HEK293 (cell line): ENCODE measurements at regions not wholly inside any gene's neighbourhood (a gene's known extent, or its start where the extent isn't known, plus 50 kb on each side); places are given as distances from the start of the nearest gene placed in this dataset.

Experiments
- ATF2 ChIP-seq: fragments of 450-650 bp; formaldehyde crosslinking; IDR thresholded peaks from 2 replicates; pipeline ENCODE4 v1.5.1; 2016; ENCODE audit warnings: missing biosample characterization, missing genetic modification characterization, low read depth
- INSM2 ChIP-seq: fragments of 450-650 bp; formaldehyde crosslinking; IDR thresholded peaks from 2 replicates; pipeline ENCODE4 v1.5.1; 2016; ENCODE audit warnings: missing biosample characterization, missing genetic modification characterization
- KLF1 ChIP-seq: fragments of 450-650 bp; formaldehyde crosslinking; IDR thresholded peaks from 2 replicates; pipeline ENCODE4 v1.5.1; 2016; ENCODE audit warnings: missing biosample characterization, missing genetic modification characterization
- KLF8 ChIP-seq: fragments of 450-650 bp; formaldehyde crosslinking; IDR thresholded peaks from 2 replicates; pipeline ENCODE4 v1.5.1; 2016; ENCODE audit warnings: missing biosample characterization, missing genetic modification characterization
- PRDM10 ChIP-seq: fragments of 450-650 bp; formaldehyde crosslinking; IDR thresholded peaks from 2 replicates; pipeline ENCODE4 v1.5.1; 2016; ENCODE audit warnings: missing biosample characterization, missing genetic modification characterization
- SETDB1 ChIP-seq: IDR thresholded peaks from one replicate; pipeline ENCODE4 v1.6.1; 2017; ENCODE audit warnings: mild to moderate bottlenecking, low read length, moderate library complexity, mixed read lengths; ENCODE audit not compliant: insufficient read length
- ZNF266 ChIP-seq: fragments of 450-650 bp; formaldehyde crosslinking; IDR thresholded peaks from 2 replicates; pipeline ENCODE4 v1.5.1; 2016; ENCODE audit warnings: missing biosample characterization, missing genetic modification characterization, low read depth
- ZNF280D ChIP-seq: fragments of 450-650 bp; formaldehyde crosslinking; IDR thresholded peaks from 2 replicates; pipeline ENCODE4 v1.5.1; 2016; ENCODE audit warnings: missing biosample characterization, missing genetic modification characterization
- ZNF362 ChIP-seq: fragments of 450-650 bp; formaldehyde crosslinking; IDR thresholded peaks from 2 replicates; pipeline ENCODE4 v1.5.1; 2016; ENCODE audit warnings: missing biosample characterization, missing genetic modification characterization
- ZNF433 ChIP-seq: fragments of 450-650 bp; formaldehyde crosslinking; IDR thresholded peaks from 2 replicates; pipeline ENCODE4 v1.5.1; 2016; ENCODE audit warnings: missing biosample characterization, missing genetic modification characterization, low read depth
- ZNF629 ChIP-seq: fragments of 450-650 bp; formaldehyde crosslinking; IDR thresholded peaks from 2 replicates; pipeline ENCODE4 v1.5.1; 2017; ENCODE audit warnings: missing biosample characterization, missing genetic modification characterization
- ZNF747 ChIP-seq: fragments of 450-650 bp; formaldehyde crosslinking; IDR thresholded peaks from 2 replicates; pipeline ENCODE4 v1.5.1; 2016; ENCODE audit warnings: missing biosample characterization, missing genetic modification characterization
- ZNF76 ChIP-seq: fragments of 450-650 bp; formaldehyde crosslinking; IDR thresholded peaks from 2 replicates; pipeline ENCODE4; 2016; ENCODE audit warnings: low read depth, missing biosample characterization, missing genetic modification characterization, borderline replicate concordance
- ZSCAN18 ChIP-seq: fragments of 450-650 bp; formaldehyde crosslinking; IDR thresholded peaks from 2 replicates; pipeline ENCODE4 v1.5.1; 2016; ENCODE audit warnings: missing biosample characterization, missing genetic modification characterization
- TF ChIP-seq, protein P1 (sequence below): fragments of 450-650 bp; formaldehyde crosslinking; IDR thresholded peaks from 2 replicates; pipeline ENCODE4 v1.5.1; 2016; ENCODE audit warnings: missing biosample characterization, missing genetic modification characterization, borderline replicate concordance
- TF ChIP-seq, protein P2 (sequence below): fragments of 450-650 bp; formaldehyde crosslinking; IDR thresholded peaks from 2 replicates; pipeline ENCODE4 v1.5.1; 2016; ENCODE audit warnings: missing biosample characterization, missing genetic modification characterization, borderline replicate concordance

DNA sequence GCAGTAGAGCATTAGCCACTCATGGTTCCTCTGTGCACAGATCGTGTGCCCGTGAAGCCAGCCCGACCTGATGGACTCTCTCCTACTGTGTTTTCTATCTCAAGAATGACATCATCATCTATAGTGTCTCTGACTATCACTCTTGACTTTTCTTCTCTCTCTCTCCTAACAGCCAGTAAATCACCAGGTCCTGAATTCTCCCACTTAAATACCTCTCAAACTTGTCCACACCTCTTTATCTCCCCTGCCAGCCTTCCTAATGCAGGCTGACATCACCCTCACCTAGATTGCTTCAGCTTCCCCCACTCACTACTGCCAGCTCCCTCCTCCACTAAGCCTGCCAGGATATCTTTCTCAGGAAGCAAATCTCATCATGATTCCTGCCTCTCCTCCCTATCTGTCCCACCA lies 90.6 kb upstream of the MIER3 start (continued):
- TF ChIP-seq, protein P1, sequence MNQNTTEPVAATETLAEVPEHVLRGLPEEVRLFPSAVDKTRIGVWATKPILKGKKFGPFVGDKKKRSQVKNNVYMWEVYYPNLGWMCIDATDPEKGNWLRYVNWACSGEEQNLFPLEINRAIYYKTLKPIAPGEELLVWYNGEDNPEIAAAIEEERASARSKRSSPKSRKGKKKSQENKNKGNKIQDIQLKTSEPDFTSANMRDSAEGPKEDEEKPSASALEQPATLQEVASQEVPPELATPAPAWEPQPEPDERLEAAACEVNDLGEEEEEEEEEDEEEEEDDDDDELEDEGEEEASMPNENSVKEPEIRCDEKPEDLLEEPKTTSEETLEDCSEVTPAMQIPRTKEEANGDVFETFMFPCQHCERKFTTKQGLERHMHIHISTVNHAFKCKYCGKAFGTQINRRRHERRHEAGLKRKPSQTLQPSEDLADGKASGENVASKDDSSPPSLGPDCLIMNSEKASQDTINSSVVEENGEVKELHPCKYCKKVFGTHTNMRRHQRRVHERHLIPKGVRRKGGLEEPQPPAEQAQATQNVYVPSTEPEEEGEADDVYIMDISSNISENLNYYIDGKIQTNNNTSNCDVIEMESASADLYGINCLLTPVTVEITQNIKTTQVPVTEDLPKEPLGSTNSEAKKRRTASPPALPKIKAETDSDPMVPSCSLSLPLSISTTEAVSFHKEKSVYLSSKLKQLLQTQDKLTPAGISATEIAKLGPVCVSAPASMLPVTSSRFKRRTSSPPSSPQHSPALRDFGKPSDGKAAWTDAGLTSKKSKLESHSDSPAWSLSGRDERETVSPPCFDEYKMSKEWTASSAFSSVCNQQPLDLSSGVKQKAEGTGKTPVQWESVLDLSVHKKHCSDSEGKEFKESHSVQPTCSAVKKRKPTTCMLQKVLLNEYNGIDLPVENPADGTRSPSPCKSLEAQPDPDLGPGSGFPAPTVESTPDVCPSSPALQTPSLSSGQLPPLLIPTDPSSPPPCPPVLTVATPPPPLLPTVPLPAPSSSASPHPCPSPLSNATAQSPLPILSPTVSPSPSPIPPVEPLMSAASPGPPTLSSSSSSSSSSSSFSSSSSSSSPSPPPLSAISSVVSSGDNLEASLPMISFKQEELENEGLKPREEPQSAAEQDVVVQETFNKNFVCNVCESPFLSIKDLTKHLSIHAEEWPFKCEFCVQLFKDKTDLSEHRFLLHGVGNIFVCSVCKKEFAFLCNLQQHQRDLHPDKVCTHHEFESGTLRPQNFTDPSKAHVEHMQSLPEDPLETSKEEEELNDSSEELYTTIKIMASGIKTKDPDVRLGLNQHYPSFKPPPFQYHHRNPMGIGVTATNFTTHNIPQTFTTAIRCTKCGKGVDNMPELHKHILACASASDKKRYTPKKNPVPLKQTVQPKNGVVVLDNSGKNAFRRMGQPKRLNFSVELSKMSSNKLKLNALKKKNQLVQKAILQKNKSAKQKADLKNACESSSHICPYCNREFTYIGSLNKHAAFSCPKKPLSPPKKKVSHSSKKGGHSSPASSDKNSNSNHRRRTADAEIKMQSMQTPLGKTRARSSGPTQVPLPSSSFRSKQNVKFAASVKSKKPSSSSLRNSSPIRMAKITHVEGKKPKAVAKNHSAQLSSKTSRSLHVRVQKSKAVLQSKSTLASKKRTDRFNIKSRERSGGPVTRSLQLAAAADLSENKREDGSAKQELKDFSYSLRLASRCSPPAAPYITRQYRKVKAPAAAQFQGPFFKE = no peak
- no peak for TF ChIP-seq ZNF433 (tag by site-specific recombination)
- no peak for TF ChIP-seq ZNF747 (tag by site-specific recombination)
- peak; percentile 61; the same call in 1 of the 2 replicates for TF ChIP-seq ZNF76
- peak; percentile 99 for TF ChIP-seq ATF2
- TF ChIP-seq PRDM10 = peak; percentile 87
- TF ChIP-seq ZSCAN18 (tag by site-specific recombination) = peak; percentile 94
- TF ChIP-seq ZNF280D (tag by site-specific recombination) = peak; percentile 77
- peak; percentile 82 for TF ChIP-seq KLF8 (tag by site-specific recombination)
- peak; percentile 81 for TF ChIP-seq KLF1
- peak; percentile 98 for TF ChIP-seq ZNF629 (tag by site-specific recombination)
- no peak for TF ChIP-seq ZNF266 (tag by site-specific recombination)
- TF ChIP-seq SETDB1 = no peak
- peak; percentile 72; the same call in 1 of the 2 replicates for TF ChIP-seq ZNF362
- TF ChIP-seq, protein P2, sequence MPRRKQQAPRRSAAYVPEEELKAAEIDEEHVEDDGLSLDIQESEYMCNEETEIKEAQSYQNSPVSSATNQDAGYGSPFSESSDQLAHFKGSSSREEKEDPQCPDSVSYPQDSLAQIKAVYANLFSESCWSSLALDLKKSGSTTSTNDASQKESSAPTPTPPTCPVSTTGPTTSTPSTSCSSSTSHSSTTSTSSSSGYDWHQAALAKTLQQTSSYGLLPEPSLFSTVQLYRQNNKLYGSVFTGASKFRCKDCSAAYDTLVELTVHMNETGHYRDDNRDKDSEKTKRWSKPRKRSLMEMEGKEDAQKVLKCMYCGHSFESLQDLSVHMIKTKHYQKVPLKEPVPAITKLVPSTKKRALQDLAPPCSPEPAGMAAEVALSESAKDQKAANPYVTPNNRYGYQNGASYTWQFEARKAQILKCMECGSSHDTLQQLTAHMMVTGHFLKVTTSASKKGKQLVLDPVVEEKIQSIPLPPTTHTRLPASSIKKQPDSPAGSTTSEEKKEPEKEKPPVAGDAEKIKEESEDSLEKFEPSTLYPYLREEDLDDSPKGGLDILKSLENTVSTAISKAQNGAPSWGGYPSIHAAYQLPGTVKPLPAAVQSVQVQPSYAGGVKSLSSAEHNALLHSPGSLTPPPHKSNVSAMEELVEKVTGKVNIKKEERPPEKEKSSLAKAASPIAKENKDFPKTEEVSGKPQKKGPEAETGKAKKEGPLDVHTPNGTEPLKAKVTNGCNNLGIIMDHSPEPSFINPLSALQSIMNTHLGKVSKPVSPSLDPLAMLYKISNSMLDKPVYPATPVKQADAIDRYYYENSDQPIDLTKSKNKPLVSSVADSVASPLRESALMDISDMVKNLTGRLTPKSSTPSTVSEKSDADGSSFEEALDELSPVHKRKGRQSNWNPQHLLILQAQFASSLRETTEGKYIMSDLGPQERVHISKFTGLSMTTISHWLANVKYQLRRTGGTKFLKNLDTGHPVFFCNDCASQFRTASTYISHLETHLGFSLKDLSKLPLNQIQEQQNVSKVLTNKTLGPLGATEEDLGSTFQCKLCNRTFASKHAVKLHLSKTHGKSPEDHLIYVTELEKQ (tag by site-specific recombination) = peak; percentile 99
- peak; percentile 93 for TF ChIP-seq INSM2
